ENCODE measurements at regions not wholly inside any gene's neighbourhood (a gene's known extent, or its start where the extent isn't known, plus 50 kb on each side); places are given as distances from the start of the nearest gene placed in this dataset.

DNA sequence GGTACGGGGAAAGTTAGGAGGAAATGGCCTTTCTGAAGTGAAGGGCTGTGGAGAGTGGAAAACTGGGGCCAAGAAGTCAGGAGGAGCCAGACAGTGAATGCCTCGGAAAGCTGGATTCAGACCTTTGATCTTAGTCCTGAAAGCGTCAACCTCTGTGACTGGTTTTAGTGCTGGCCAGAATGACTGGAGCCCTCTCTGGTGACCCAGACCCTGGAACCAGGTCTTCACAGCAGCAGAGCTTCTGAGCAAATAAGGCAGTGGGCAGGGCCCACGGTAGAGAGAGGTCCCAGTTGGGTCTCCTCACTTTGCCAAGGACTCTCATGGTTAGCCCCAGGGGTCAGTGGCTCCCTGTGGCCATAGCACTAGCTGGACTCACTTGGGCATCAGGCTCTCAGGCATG lies 157.7 kb upstream of the EEPD1 start:
- TF ChIP-seq POLR2AphosphoS5 (IDR thresholded peaks at IDR 0.05) (no peak), EP300 (IDR thresholded peaks at IDR 0.05) (no peak), CTCF (IDR thresholded peaks at IDR 0.05) (no peak)

Measured in stomach (tissue), 4 donors.